ENCODE measurements at regions not wholly inside any gene's neighbourhood (a gene's known extent, or its start where the extent isn't known, plus 50 kb on each side); places are given as distances from the start of the nearest gene placed in this dataset.

DNA sequence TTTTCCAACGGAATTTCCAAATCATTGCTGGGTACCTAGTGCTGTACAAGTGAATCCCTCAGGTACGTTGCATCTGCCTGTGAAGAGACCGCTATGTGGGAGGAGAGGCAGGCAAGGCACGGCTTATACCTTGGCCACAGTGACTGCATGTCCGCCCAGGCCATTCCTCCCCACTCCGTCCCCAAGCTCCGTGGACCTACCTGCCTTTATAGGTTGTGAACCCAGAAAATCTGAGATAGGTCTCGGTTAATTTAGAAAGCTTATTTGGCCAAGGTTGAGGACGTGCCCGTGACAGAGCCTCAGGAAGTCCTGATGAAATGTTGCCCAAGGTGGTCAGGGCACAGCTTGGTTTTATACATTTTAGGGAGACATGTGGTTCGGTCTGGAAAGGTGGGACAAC lies 218.5 kb upstream of the TSHZ3 start:
- DNase-seq: no peak

DNA sequence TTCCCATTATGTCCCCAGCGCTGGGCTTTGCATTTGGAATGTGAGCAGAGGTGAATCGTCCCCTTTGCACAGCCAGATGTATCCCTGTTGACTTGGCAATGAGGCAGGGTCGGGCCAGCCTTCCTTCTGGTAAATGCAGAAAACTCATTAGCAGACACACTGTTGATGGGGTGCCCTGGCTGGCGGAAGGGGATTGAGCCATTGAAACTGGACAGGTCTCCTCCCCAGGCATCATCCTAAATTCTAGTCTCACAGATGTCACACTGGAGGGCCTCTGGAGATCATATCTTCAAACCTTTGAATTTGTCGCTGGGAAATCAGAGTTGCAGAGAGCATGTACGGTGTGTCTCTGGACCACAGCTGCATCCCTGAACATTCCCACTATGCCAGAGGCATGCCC lies 219.5 kb upstream of the TSHZ3 start:
- no peak for DNase-seq

- no peak for DNase-seq
These were observed 221.5 kb upstream of the TSHZ3 start for GRCh38 chr19:31570718-31571117.

- no peak for DNase-seq
These were observed 223.1 kb upstream of the TSHZ3 start for GRCh38 chr19:31572102-31572975.

DNA sequence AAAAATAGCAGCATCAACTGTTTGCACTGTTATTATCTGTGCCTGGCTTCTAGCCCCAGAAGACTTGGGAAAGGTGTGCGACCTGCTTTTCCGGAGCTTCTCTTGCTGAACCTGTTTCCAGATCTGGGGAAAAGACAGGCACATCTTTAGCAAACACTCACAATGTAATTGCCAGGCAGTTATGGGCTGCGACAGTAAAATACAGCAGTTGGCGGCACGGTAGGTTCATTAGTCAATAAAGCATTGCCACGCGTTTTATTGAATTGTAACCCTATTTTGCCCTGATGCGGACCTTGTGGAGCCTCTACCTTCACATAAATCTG lies 223.7 kb upstream of the TSHZ3 start:
- no peak for DNase-seq

DNA sequence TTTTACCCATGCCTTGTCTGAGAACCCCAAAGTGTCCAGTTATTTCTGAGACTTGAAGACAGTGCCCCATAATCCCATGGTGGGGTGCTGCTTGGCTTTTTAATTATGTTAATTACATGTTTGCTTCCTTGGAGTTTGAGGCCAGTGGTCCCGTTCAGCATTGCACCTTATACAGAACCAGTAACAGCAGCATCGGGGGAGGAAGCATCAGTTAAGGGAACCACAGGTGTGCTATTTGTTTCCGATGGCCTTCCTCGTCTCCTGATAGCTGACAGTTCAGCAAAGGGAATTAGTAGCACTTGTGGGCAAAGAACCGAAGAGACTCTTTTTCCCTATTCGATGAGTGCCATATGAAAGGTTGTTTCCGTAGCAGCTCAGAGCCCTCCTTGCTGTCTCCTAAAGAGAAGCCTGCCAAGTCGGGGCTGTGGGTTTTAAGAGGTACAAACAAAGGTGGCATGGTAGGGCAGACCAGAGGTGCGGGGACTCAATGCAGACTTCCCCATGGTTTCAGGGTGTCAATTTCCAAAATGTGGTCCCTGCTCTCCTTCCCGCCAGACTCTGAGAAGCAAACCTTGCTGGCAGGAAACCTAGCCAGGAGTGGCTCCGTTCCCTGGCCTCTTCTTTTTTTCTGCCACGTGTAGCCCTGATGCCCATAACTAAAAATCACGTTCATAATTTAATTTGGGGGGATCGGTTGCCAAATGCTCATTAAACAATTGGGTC lies 225.2 kb upstream of the TSHZ3 start:
- DNase-seq: no peak

- no peak for DNase-seq
These were observed 226.7 kb upstream of the TSHZ3 start for GRCh38 chr19:31575846-31576335.

- DNase-seq: no peak
These were observed 229.1 kb upstream of the TSHZ3 start for GRCh38 chr19:31578326-31578725.

- no peak for DNase-seq
These were observed 233.9 kb upstream of the TSHZ3 start for GRCh38 chr19:31583148-31583547.

DNA sequence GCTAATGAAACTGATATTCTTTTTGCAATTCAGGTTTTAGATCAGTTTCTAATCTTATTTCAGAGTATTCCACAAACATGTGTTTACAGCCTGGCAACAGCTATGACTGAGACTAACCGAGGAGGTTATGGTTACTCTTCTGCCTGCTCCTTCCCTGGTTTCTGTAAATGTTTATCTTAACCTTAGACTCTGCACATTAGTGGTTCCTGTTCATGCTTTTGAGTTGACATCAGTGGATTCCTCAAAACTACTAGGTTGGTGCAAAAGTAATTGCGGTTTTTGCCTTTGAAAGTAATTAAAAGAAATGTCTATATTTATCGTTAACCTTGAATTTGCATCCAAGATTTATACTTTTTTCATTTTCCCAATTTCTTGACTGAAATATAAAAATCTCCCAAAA lies 237.0 kb upstream of the TSHZ3 start:
- DNase-seq: no peak

DNA sequence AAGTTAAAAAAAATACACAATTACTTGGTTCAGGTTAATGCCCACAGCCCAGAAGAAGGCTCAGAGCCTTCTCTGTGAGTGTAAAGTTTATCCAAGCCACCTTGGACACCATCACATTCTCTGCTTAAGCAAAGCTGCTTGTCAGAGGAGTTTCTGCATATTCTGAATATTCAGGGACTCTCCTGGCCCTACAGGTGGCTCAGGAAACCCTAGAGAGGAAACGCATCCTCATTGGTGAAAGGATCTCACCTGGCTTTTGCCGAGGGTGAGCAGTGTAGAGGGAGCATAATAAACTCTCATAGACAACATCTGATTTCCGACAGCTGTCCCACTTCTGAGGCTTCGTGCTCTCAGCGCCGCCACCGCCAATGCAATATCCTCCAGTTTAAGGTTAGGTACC lies 239.9 kb upstream of the TSHZ3 start:
- no peak for DNase-seq

DNA sequence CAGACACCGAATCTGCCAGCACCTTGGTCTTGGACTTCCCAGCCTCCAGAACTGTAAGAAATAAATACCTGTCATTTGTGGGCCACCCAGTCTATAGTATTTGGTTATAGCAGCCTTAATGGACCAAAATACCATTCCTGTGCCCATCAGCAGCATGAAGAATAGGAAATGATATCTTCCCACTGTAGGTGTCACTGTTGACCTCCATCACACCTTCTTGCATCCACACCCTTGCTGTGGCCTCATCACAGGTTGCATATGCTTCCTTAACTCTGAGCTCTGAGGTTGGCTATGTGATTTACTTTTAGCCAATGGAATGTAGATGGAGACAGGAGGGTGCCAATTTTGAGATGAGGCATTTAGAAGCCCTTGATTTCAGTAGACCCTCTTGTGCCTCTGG lies 242.0 kb upstream of the TSHZ3 start:
- DNase-seq: no peak

DNA sequence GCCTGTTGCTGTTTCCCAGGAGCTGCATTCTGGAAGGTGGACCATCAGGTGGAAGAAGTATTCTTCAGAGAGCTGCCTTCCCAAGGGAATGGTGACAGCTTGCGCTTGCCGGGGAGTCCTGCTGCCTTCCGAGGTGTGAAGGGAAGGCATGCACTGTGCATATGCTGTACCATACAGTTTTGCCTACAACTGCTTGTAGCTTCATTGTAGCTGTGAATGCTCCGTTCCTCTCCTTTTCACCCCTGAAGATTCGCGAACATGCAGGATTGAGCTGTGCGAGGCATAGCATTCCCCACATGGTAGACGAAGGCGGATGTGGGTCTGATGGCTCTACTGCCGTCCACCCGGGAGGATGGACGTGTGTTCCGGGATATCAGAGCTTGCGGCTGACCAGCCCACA lies 243.2 kb upstream of the TSHZ3 start:
- no peak for DNase-seq

- DNase-seq: no peak
These were observed 245.5 kb upstream of the TSHZ3 start for GRCh38 chr19:31594701-31595100.

DNA sequence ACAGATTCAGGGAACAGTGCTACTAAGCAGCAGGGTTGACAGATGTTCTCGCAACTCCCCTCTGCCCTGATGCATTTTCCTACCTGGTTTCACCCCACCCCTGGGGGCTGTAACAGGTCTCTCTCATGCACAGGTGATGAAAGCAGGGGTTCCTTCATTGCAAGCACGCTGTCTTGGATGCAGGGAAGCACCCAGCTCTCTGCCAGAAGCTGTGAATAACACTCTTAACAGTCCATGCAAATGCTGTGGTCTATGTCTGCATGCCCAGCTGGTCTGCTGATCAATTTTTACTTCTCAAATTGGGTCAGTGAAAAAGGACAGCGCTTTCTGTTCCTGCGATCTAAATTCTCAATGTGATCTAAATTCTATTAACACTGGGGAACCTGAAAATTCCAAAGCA lies 246.3 kb upstream of the TSHZ3 start:
- no peak for DNase-seq

DNA sequence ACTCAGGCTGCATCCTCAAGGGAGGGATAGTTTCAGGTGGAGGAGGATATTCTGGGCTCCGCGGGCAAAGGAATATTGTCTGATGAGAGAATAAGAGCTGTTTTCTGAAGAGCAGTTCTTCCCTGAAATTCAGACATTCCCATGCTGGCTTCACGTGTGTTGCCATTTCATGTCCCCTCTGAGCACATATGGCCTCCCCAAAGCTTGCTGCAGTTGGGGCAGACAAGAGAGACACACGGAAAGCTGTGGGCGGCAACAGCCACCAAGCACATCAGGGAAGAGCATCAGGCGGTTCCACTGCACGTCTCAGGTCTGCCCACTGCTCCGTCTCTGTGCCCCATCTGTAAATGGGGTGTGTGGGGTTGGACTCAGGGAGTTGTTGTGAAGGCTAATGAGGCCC lies 247.5 kb upstream of the TSHZ3 start:
- no peak for DNase-seq

DNA sequence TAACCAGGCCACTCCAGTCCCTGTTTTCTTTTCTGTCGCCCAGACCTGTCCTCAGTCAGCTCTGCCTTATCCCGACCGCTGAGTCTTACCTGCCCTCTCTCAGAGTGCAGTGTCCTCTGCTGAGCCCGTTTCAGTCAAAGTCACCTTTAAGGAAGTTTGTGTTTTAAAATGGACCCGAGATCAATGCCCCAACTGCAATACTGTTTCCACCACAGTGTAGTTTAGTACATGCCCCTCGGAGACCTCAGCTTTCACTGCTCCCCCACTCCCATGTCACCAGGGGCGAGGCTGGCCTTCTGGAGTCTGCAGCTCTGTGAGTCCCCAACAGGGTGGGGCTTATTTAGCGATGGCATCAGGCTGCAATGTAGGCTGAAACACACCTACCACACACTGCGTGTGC lies 248.4 kb upstream of the TSHZ3 start:
- no peak for DNase-seq

DNA sequence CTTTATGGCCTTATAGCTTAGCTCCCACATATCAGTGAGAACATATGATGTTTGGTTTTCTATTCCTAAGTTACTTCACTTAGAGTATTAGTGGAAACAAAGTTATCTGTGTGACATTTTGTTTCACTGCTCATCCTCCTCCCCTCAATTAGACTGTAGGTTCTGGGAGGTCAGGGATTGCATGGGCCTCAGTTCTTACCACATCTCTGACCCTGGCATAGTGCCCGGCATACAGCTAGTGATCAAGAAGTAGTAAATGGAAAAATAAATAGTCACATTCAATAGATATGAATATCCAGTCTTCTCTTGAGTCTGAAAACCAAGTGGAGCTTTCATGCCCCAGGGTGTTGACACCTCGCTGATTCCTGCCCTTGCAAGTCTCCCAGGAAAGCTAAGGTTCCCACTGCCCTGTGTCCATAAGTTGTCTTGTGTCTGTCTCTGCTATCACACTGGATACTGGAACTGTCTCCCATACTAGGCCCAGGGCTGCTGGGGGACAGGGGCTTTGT lies 249.5 kb upstream of the TSHZ3 start:
- DNase-seq: no peak

DNA sequence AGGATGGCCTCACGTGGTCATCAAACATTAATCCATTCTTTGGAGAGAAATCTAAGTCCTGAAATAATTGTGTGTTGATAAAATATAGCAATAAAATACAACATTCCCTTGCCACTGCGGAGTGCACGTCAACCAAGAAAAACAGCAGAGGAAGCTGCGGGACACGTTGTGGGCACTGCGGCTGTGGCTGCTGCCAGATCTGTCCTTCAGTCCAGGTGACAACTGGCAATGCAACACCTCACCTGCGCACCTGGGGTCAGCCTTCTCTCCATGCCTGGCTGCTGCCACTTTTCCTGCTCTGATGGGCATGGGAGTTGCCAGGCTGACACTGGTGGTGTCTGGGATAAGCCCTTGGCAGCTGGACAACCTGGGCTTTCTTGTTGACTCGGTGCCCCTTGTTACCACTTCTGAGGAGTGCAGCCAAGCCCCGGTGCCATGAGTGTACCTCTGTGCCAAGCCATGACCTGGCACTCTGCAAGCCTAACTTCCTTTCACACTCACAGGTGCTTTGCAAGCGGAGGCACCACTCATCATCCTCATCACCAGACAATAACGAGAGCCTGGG lies 251.6 kb upstream of the TSHZ3 start:
- no peak for DNase-seq

DNA sequence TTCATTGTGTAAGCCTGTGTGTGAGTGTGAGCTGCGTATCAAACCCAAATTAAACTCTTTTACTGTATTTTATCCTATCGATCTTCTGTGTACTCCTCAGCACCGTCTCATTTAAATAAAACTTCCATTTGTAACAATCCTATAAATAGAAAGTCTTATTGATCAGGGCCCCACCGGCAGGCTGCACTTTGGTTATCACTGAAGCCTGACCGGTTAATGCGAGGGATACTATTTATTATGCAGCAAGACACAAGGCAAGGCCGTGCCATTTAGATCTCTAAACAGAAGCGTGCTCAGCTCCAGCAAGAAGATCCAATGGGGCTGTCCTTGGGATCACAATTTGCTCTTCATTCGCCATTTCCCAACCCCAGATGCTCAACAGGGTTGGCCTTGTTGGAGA lies 252.6 kb upstream of the TSHZ3 start:
- no peak for DNase-seq

- DNase-seq: no peak
These were observed 253.3 kb upstream of the TSHZ3 start for GRCh38 chr19:31602548-31602947.

DNA sequence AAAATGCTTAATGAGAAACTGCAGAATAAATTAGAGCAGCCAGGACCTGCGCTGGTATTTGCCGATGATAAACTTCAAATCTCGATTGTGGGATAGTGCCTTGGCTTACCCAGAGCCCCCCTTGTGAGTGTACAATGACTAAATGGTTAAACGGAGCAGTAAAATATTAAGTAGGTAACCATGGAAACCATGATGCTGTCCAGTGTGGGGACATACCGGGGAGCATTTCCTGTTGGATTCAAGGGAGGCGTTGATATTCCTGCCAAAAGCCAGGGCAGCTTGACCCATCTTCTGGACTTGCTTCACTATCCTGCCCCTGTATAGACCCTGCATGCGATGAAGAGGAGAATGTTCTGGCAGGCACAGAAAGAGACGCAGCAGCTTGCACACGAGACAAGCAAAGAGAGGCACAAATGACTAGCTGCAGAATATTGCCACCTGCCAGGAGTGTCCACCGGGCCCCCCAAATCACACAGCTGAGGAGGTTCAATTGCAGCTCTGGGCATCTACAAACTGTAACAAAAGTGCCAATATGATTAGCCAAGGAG lies 255.3 kb upstream of the TSHZ3 start:
- DNase-seq: no peak

DNA sequence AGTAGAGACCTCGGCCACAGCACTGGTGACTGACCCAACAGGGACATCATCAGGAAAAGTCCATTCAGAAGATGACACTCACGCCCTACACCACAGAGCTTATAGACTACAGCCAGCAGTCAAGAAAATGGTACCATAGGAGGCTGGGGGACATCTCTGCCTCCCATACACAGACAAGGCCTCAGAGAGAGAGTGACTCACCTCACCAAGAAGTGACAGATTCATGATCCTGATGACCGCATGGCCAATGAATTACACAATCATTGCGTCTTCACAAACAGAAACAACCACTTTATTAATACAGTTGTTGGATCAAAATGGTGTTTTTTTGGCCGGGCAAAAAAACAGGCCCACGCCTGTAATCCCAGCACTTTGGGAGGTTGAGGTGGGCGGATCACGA lies 260.8 kb upstream of the TSHZ3 start:
- DNase-seq: no peak
